GM21390 (cell line): ENCODE measurements at regions not wholly inside any gene's neighbourhood (a gene's known extent, or its start where the extent isn't known, plus 50 kb on each side); places are given as distances from the start of the nearest gene placed in this dataset.

Experiments used
- ATAC-seq: cut with Tn5 transposase; IDR thresholded peaks from one replicate; pipeline ENCODE4 v1.9.1; 2021; ENCODE audit not compliant: unreplicated experiment

- no peak for ATAC-seq
Measured at GRCh38 chr15:96253006-96253747, 77.3 kb upstream of the NR2F2 start.

- ATAC-seq, result no peak
Measured at GRCh38 chr15:96254173-96254572, 76.3 kb upstream of the NR2F2 start.

GRCh38 chr15:96255599-96255998 is 74.9 kb upstream of the NR2F2 start:
- ATAC-seq, result no peak

DNA sequence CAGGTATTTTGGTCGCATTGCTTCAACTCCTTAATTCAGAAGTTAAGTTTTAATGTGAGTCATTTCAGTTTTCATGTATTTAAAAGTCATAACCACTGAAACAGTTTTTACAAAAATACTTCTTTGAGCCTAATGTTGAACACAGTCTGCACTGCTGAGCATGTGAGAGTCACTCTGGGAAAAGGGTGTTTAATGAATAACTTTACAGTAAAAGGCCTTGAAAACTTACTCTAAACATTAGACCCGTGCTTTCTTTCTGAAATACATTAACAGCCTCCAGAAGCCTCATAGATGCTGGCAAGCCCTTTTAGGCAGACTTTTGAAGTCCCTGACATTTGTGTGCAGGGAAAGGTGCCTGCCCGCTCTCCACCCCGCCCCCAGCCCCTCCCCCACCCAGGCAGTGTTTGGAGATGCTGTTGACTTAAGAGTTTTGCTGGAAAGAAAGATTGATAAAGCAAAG is 68.9 kb upstream of the NR2F2 start:
- peak; percentile 59 for ATAC-seq

- ATAC-seq, result no peak
Measured at GRCh38 chr15:96262097-96262496, 68.4 kb upstream of the NR2F2 start.

GRCh38 chr15:96262549-96263489 is 67.7 kb upstream of the NR2F2 start:
- ATAC-seq, result no peak

DNA sequence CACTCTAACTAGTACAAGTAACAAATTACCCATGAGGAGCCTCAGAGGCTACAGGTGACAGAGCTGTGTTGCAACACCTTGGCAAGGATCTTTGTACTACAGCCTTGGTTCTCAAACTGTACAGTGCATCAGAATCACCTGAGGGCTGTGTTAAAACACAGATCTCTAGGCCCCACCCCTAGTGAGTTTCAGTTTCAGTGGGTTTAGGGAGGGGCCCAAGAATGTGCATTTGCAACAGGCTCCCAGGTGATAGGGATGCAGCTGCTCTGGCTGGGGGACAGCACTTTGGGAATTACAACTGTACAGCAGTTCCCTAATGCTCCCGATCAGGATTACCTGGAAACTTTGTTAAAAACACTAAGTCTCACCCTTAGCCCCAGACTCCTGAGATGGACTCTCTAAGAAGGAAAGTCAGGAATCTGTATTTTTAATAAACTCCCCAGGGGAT is 66.1 kb upstream of the NR2F2 start:
- no peak for ATAC-seq

DNA sequence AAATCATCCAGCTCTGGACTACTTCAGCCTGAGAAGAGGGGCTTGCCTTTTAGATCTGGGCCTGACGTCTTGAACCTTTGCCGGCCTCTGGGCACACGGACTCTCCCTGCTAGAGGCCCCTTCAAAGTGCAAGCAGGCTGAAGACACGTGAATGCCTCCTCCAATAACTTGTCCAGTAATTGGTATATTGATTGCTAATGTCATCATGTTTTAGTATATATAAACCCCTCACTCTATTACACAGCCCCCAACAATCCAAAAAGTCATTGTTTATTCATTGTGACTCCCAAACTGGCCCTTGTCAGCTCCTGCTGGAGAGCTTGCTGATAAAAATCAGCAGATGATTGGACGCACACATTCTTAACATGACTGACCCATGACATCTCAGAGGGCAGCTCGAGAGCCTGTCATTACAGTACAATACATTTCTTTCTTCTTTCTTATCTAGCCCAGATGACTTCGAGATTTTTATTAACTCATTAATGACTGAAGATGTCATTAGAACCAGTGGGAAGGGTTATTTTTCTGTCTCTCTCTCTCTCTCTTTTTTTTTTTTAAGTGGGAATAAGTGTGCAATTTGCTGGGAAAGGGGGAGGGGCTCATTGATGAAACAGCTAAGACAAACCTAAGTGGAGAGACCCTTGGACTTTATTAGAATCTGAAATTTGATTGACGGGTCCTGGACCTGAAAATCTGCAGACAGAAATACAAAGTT is 65.5 kb upstream of the NR2F2 start:
- no peak for ATAC-seq

DNA sequence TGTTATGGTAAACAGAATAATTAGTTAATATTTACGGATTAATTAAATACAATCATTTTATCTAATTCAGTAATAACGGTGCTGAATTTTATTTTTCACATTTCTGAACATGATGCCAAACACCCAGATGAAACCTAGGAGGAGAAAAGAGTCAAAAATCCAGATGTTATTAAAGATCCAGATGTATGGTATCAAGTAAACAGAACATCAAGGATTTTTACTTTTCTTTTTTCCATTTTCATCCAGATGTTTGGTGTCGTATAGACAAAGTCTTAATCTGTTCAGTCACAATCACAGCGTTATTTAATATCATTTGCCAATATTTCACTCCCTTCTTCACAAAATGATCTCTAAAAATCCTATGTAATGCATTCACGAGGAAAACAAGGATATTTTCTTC is 64.0 kb upstream of the NR2F2 start:
- no peak for ATAC-seq

DNA sequence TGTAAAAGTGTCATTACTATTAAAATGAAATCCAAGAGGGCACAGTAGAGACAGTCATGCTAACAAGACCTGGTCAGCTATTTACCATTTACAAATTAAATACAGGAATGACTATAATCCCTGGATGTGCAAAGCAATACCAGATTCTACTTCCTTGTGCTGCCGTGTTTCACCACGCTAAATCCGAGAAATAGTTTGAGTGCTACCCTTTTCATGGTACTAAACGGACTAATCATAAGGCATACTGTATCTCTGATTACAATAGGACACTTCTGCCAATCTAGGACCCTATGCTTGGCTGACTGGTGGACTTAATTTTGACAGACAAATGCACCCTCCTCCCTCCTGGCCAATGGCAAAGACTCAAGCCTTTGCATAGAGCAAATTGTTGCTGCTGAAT is 63.0 kb upstream of the NR2F2 start:
- ATAC-seq, result no peak

DNA sequence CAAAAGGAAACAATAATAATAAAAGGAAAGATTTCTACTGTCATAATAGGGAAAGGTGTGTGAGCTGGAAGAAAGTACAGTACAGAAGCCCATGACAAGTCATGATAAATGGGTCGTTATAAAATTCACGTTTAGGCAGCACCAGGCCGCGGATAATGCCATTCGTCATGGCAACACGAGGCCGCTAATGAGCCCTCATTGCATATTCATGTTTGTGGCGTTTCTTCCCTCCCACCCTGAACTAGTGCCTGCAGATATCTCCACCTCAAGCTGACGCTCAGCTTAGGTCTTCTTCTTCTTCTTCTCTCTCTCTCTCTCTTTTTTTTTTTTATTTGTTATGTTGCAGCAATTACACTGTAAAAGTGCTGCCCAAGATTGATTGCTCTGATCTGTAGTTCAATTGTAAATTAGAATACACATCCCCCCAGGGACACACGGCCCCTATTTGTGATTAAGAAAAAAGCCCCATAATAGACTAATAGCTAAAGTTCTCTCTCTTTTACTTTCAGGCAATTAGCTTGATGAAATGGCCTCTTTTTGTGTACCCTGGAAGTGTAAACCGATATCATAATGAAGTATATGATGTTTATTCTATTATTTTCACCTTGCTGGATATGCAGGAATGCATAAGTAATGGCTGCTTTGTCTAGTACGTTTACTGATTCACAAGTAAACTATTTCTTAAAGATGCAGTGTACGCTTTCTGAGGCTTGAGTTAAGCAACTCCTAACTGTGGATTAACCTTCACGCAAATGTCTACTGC is 61.9 kb upstream of the NR2F2 start:
- ATAC-seq, result no peak

DNA sequence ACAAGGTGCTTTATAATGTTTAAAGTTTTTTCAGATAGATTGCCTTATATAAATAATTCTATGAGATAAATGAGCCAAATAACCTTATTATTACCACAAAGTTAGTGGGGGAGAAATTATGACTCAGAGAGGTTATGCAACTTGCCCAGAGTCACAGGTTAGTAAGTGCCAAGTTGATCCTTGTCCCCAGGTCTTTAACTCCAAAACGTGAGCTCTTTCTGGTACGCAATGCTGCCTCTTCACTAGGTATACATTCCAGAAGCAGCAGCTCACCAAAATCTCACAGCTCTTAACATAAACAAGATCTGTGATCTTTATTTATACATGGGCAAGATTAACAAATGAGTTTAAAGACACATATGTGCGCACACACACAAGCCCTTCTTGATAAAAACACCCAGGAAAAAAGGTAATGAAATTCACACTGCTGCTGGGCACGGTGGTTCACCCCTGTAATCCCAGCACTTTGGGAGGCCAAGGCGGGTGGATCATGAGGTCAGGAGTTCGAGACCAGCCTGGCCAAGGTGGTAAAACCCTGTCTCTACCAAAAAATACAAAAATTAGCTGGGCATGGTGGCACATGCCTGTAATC is 59.8 kb upstream of the NR2F2 start:
- ATAC-seq, result no peak

DNA sequence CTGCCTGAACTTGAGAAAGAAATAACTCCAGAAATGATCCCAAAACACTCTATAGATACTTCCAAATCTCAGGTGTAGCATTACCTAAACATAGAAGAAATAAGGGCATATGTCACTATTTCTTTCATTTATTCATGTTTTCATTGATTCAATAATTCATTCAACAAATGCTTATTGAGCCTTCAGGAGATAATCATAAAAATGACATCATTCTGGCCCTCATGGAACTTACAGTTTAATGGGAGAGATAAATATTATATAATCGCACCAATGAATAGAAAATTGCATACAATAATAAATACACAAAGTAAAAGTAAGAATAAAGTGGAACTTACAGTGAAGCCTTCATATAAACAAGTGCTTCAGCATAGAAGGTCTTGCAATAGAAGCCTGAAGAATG is 58.1 kb upstream of the NR2F2 start:
- no peak for ATAC-seq

- ATAC-seq, result no peak
Measured at GRCh38 chr15:96273317-96274086, 57.0 kb upstream of the NR2F2 start.

DNA sequence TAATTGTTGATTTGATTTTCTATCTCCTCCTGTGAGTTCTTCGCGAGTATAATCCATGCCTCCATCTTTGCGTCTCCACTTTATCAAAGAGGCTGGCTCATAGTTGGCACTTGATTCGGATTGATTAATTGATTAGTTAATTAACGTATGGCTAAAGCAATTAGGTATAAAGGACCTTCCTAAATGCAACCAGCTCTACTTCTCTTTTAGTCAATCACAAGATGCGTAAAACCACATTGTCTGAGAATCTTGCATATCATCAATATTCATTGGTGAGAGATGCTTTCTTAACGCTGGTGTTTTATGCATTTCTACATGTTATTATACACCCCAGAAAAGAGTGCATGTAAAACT is 56.4 kb upstream of the NR2F2 start:
- no peak for ATAC-seq

DNA sequence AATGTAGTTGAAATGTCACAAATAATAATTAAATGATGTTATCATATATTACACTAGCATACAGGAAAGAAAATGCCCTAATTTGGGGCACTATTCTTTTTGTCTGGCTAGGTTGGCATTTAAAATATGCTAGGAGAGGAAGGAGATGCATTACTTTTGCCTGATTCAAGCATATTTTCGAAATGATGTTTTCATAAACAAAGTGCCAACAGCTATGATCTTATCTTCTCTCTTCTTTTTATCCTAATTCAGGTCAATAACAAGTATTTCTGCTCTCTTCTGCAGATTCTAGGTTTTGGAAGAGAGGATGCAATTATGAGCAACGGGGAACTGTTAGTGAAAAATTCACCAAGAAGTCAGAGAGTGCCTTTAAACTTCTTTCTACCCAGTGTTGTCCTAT is 55.8 kb upstream of the NR2F2 start:
- ATAC-seq, result no peak

- no peak for ATAC-seq
Measured at GRCh38 chr15:96276438-96277210, 53.9 kb upstream of the NR2F2 start.
